Posterior cingulate gyrus (tissue), 11 donors: ENCODE measurements at regions not wholly inside any gene's neighbourhood (a gene's known extent, or its start where the extent isn't known, plus 50 kb on each side); places are given as distances from the start of the nearest gene placed in this dataset.
A peak's percentile ranks its signal among the peaks of the same experiment; 100 is the strongest.

Experiments used
- DNase-seq, 10 donors: peaks; one replicate each; pipeline versions ENCODE4 v3.0.0 to v3.0.0-alpha.2; 2020 to 2021; ENCODE audit warnings: mixed read lengths in 3 of 10
- intact Hi-C: fragments of 100-400 bp; cut with DNase I; formaldehyde crosslinking; loops from one replicate; pipeline ENCODE4 v1.15.1; 2023

- DNase-seq: no peak
- intact Hi-C loops: no loop called here
Measured at GRCh38 chr6:91879386-91879995, 1292.6 kb upstream of the MAP3K7 start.

- no peak for DNase-seq
- intact Hi-C loops: no loop called here
Measured at GRCh38 chr6:91877994-91878393, 1291.1 kb upstream of the MAP3K7 start.

GRCh38 chr6:91874971-91875370, 1288.1 kb upstream of the MAP3K7 start:
- intact Hi-C loops: no loop called here

GRCh38 chr6:91868539-91869202, 1281.8 kb upstream of the MAP3K7 start:
- intact Hi-C loops: no loop called here
- no peak for DNase-seq

More at GRCh38 chr6:91874971-91875370, 1288.1 kb upstream of the MAP3K7 start:
- no peak for DNase-seq

- intact Hi-C loops: no loop called here
Measured at GRCh38 chr6:91865889-91866288, 1279.0 kb upstream of the MAP3K7 start.

GRCh38 chr6:91864911-91865310, 1278.0 kb upstream of the MAP3K7 start:
- intact Hi-C loops: no loop called here
- no peak for DNase-seq

More at GRCh38 chr6:91865889-91866288, 1279.0 kb upstream of the MAP3K7 start:
- DNase-seq: no peak

GRCh38 chr6:91860541-91861335, 1273.9 kb upstream of the MAP3K7 start:
- intact Hi-C loops: no loop called here
- DNase-seq: no peak

- intact Hi-C loops: no loop called here
Measured at GRCh38 chr6:91852252-91852651, 1265.4 kb upstream of the MAP3K7 start.

GRCh38 chr6:91834813-91835212, 1247.9 kb upstream of the MAP3K7 start:
- no peak for DNase-seq
- intact Hi-C loops: no loop called here

More at GRCh38 chr6:91852252-91852651, 1265.4 kb upstream of the MAP3K7 start:
- no peak for DNase-seq

- no peak for DNase-seq
- intact Hi-C loops: no loop called here
Measured at GRCh38 chr6:91827151-91827550, 1240.3 kb upstream of the MAP3K7 start.

GRCh38 chr6:91826128-91826527, 1239.3 kb upstream of the MAP3K7 start:
- intact Hi-C loops: no loop called here

GRCh38 chr6:91824331-91824730, 1237.5 kb upstream of the MAP3K7 start:
- intact Hi-C loops: no loop called here
- DNase-seq: no peak

More at GRCh38 chr6:91826128-91826527, 1239.3 kb upstream of the MAP3K7 start:
- DNase-seq: no peak

- no peak for DNase-seq
- intact Hi-C loops: no loop called here
Measured at GRCh38 chr6:91822581-91822980, 1235.7 kb upstream of the MAP3K7 start.

GRCh38 chr6:91816335-91816734, 1229.5 kb upstream of the MAP3K7 start:
- DNase-seq: peak in 5 of 10 donors; percentile 6 to 76 (median 33)

GRCh38 chr6:91813641-91814040, 1226.8 kb upstream of the MAP3K7 start:
- no peak for DNase-seq
- intact Hi-C loops: no loop called here

More at GRCh38 chr6:91816335-91816734, 1229.5 kb upstream of the MAP3K7 start:
- intact Hi-C loops: no loop called here

- no peak for DNase-seq
- intact Hi-C loops: no loop called here
Measured at GRCh38 chr6:91812596-91813274, 1225.9 kb upstream of the MAP3K7 start.

GRCh38 chr6:91804981-91805380, 1218.1 kb upstream of the MAP3K7 start:
- DNase-seq: no peak
- intact Hi-C loops: no loop called here

- no peak for DNase-seq
- intact Hi-C loops: no loop called here
Measured at GRCh38 chr6:91802431-91802830, 1215.6 kb upstream of the MAP3K7 start.

GRCh38 chr6:91796603-91797002, 1209.7 kb upstream of the MAP3K7 start:
- no peak for DNase-seq
- intact Hi-C loops: no loop called here

GRCh38 chr6:91788501-91788900, 1201.6 kb upstream of the MAP3K7 start:
- no peak for DNase-seq
- intact Hi-C loops: no loop called here
